HCT116 (cell line): ENCODE measurements at regions not wholly inside any gene's neighbourhood (a gene's known extent, or its start where the extent isn't known, plus 50 kb on each side); places are given as distances from the start of the nearest gene placed in this dataset.

Experiments
- CTCF ChIP-seq, 3 experiments: fragments of 200-600 bp in 1 of 3; sonication (generic) in 1 of 3; IDR thresholded peaks in 2 of 3; conservative IDR thresholded peaks in 1 of 3; 2 replicates each; pipeline ENCODE4 v1.5.1; 2012 to 2017; ENCODE audit warnings: low read depth in 2 of 3, low read length in 2 of 3, antibody characterized with exemption in 1 of 3, borderline replicate concordance in 1 of 3, control low read depth in 1 of 3, mild to moderate bottlenecking in 1 of 3, mixed read lengths in 1 of 3, mixed run types in 1 of 3, moderate library complexity in 1 of 3; ENCODE audit not compliant: insufficient read depth in 1 of 3
- ELF1 ChIP-seq: IDR thresholded peaks from 2 replicates; pipeline ENCODE4 v1.6.1; 2012; ENCODE audit warnings: low read depth, borderline replicate concordance
- EZH2 ChIP-seq: fragments of 200-600 bp; sonication (generic); IDR thresholded peaks from 2 replicates; pipeline ENCODE4 v1.6.1; 2017; ENCODE audit warnings: antibody characterized with exemption, mixed run types
- EZH2phosphoT487 ChIP-seq: fragments of 200-600 bp; IDR thresholded peaks from 2 replicates; pipeline ENCODE4 v1.6.1; 2018; ENCODE audit warnings: antibody characterized with exemption, borderline replicate concordance
- JUND ChIP-seq: IDR thresholded peaks from 2 replicates; pipeline ENCODE4 v1.6.1; 2012
- POLR2A ChIP-seq: IDR thresholded peaks from 2 replicates; pipeline ENCODE4 v1.7.0; 2011; ENCODE audit warnings: borderline replicate concordance; ENCODE audit not compliant: insufficient read depth, insufficient read length; ENCODE audit errors: extremely low read depth
- TCF7L2 ChIP-seq: IDR thresholded peaks from 2 replicates; pipeline ENCODE4 v1.7.0; 2011; ENCODE audit warnings: borderline replicate concordance, inconsistent platforms; ENCODE audit not compliant: insufficient read depth, insufficient read length; ENCODE audit errors: extremely low read depth
- TF ChIP-seq, protein P1 (sequence below): IDR thresholded peaks from 2 replicates; pipeline ENCODE4 v1.6.1; 2012
- TF ChIP-seq, protein P2 (sequence below): IDR thresholded peaks from 2 replicates; pipeline ENCODE4 v1.6.1; 2012; ENCODE audit warnings: low read depth

GRCh38 chr2:235264512-235264911 is 229.3 kb upstream of the AGAP1 start:
- TF ChIP-seq, protein P1, sequence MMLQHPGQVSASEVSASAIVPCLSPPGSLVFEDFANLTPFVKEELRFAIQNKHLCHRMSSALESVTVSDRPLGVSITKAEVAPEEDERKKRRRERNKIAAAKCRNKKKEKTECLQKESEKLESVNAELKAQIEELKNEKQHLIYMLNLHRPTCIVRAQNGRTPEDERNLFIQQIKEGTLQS: no peak
- no peak for TF ChIP-seq CTCF (IDR thresholded peaks at IDR 0.05 in 2 of 3, conservative IDR thresholded peaks at IDR 0.05 in 1 of 3; ENCODE audit: borderline replicate concordance in 1 of 3, insufficient read depth in 1 of 3, low read depth in 2 of 3, low read length in 2 of 3)
- TF ChIP-seq TCF7L2: no peak
- TF ChIP-seq, protein P2, sequence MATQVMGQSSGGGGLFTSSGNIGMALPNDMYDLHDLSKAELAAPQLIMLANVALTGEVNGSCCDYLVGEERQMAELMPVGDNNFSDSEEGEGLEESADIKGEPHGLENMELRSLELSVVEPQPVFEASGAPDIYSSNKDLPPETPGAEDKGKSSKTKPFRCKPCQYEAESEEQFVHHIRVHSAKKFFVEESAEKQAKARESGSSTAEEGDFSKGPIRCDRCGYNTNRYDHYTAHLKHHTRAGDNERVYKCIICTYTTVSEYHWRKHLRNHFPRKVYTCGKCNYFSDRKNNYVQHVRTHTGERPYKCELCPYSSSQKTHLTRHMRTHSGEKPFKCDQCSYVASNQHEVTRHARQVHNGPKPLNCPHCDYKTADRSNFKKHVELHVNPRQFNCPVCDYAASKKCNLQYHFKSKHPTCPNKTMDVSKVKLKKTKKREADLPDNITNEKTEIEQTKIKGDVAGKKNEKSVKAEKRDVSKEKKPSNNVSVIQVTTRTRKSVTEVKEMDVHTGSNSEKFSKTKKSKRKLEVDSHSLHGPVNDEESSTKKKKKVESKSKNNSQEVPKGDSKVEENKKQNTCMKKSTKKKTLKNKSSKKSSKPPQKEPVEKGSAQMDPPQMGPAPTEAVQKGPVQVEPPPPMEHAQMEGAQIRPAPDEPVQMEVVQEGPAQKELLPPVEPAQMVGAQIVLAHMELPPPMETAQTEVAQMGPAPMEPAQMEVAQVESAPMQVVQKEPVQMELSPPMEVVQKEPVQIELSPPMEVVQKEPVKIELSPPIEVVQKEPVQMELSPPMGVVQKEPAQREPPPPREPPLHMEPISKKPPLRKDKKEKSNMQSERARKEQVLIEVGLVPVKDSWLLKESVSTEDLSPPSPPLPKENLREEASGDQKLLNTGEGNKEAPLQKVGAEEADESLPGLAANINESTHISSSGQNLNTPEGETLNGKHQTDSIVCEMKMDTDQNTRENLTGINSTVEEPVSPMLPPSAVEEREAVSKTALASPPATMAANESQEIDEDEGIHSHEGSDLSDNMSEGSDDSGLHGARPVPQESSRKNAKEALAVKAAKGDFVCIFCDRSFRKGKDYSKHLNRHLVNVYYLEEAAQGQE: no peak
- TF ChIP-seq JUND: no peak
- no peak for TF ChIP-seq ELF1
- TF ChIP-seq EZH2phosphoT487: no peak
- no peak for TF ChIP-seq POLR2A
- TF ChIP-seq EZH2: no peak
